HCT116 (cell line): ENCODE measurements at regions not wholly inside any gene's neighbourhood (a gene's known extent, or its start where the extent isn't known, plus 50 kb on each side); places are given as distances from the start of the nearest gene placed in this dataset.

Source experiments
- EZH2 ChIP-seq: fragments of 200-600 bp; sonication (generic); IDR thresholded peaks from 2 replicates; pipeline ENCODE4 v1.6.1; 2017; ENCODE audit warnings: antibody characterized with exemption, mixed run types
- EZH2phosphoT487 ChIP-seq: fragments of 200-600 bp; IDR thresholded peaks from 2 replicates; pipeline ENCODE4 v1.6.1; 2018; ENCODE audit warnings: antibody characterized with exemption, borderline replicate concordance
- POLR2A ChIP-seq: IDR thresholded peaks from 2 replicates; pipeline ENCODE4 v1.7.0; 2011; ENCODE audit warnings: borderline replicate concordance; ENCODE audit not compliant: insufficient read depth, insufficient read length; ENCODE audit errors: extremely low read depth
- POLR2AphosphoS5 ChIP-seq: IDR thresholded peaks from 2 replicates; pipeline ENCODE4 v1.6.1; 2011; ENCODE audit warnings: mild to moderate bottlenecking, low read depth, low read length, moderate library complexity
- SIN3A ChIP-seq: IDR thresholded peaks from 2 replicates; pipeline ENCODE4 v1.6.1; 2012; ENCODE audit warnings: low read depth
- SP1 ChIP-seq: IDR thresholded peaks from 2 replicates; pipeline ENCODE4 v1.6.1; 2012; ENCODE audit warnings: low read depth
- TCF7L2 ChIP-seq: IDR thresholded peaks from 2 replicates; pipeline ENCODE4 v1.7.0; 2011; ENCODE audit warnings: borderline replicate concordance, inconsistent platforms; ENCODE audit not compliant: insufficient read depth, insufficient read length; ENCODE audit errors: extremely low read depth
- ZFX ChIP-seq: fragments of 450-650 bp; IDR thresholded peaks from 2 replicates; pipeline ENCODE4 v1.6.1; 2017
- TF ChIP-seq, protein P1 (sequence below), 3 experiments: fragments of 200-600 bp in 1 of 3; sonication (generic) in 1 of 3; IDR thresholded peaks in 2 of 3; conservative IDR thresholded peaks in 1 of 3; 2 replicates each; pipeline ENCODE4 v1.5.1; 2012 to 2017; ENCODE audit warnings: low read depth in 2 of 3, low read length in 2 of 3, antibody characterized with exemption in 1 of 3, borderline replicate concordance in 1 of 3, control low read depth in 1 of 3, mild to moderate bottlenecking in 1 of 3, mixed read lengths in 1 of 3, mixed run types in 1 of 3, moderate library complexity in 1 of 3; ENCODE audit not compliant: insufficient read depth in 1 of 3
- TF ChIP-seq, protein P2 (sequence below): IDR thresholded peaks from 2 replicates; pipeline ENCODE4 v1.6.1; 2012

DNA sequence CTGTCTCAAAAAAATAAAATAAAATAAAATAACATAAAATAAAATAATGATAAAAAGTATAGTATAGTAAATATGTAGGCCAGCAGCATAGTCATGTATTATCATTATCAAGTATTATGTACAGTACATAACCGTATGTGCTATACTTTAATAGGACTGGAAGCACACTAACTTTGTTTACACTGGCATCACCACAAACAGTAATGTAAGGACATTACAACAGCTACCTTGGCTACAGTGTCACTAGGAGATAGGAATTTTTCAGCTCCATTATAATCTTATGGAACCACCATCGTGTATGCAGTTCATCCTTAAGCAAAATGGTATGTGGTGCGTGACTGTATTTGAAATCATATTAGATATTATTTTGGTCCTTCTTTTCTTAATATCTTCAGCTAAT is 1163.5 kb upstream of the LRRTM3 start:
- TF ChIP-seq, protein P1, sequence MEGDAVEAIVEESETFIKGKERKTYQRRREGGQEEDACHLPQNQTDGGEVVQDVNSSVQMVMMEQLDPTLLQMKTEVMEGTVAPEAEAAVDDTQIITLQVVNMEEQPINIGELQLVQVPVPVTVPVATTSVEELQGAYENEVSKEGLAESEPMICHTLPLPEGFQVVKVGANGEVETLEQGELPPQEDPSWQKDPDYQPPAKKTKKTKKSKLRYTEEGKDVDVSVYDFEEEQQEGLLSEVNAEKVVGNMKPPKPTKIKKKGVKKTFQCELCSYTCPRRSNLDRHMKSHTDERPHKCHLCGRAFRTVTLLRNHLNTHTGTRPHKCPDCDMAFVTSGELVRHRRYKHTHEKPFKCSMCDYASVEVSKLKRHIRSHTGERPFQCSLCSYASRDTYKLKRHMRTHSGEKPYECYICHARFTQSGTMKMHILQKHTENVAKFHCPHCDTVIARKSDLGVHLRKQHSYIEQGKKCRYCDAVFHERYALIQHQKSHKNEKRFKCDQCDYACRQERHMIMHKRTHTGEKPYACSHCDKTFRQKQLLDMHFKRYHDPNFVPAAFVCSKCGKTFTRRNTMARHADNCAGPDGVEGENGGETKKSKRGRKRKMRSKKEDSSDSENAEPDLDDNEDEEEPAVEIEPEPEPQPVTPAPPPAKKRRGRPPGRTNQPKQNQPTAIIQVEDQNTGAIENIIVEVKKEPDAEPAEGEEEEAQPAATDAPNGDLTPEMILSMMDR (IDR thresholded peaks at IDR 0.05 in 2 of 3, conservative IDR thresholded peaks at IDR 0.05 in 1 of 3; ENCODE audit: borderline replicate concordance in 1 of 3, insufficient read depth in 1 of 3, low read depth in 2 of 3, low read length in 2 of 3) = no peak
- TF ChIP-seq POLR2A (no peak), TCF7L2 (no peak), POLR2AphosphoS5 (no peak), EZH2 (no peak), EZH2phosphoT487 (no peak), SP1 (no peak), SIN3A (no peak), ZFX (no peak)
- TF ChIP-seq, protein P2, sequence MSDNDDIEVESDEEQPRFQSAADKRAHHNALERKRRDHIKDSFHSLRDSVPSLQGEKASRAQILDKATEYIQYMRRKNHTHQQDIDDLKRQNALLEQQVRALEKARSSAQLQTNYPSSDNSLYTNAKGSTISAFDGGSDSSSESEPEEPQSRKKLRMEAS = no peak
